ENCODE measurements at regions not wholly inside any gene's neighbourhood (a gene's known extent, or its start where the extent isn't known, plus 50 kb on each side); places are given as distances from the start of the nearest gene placed in this dataset.

- DNase-seq (ENCODE audit: low spot score): no peak
Measured at GRCh38 chr1:14189381-14189780, 409.1 kb upstream of the KAZN start.

- peak; percentile 53 for DNase-seq (ENCODE audit: low spot score)
Measured at GRCh38 chr1:14190508-14190907, 408.0 kb upstream of the KAZN start.

GRCh38 chr1:14194511-14194910 lies 404.0 kb upstream of the KAZN start:
- no peak for DNase-seq (ENCODE audit: low spot score)

DNA sequence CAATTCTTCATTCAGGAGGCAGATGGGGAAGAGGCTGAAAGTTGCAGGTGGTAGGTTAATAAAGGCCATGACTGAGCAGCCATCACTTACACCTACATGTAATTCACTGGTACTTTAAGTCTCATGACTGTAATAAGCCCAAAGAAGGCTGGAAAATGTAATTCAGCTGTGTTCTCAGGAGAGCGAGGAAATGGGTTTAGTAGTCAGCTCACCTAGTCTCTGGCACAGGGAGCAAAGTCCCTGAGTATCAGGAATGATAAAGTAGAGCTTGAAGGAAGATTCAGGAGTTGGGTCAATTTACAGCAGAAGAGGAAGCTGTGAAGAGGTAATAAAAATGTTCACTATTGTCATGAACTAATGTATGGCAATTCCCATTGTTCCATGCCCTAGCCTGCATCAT lies 393.4 kb upstream of the KAZN start:
- no peak for DNase-seq (ENCODE audit: low spot score)

- no peak for DNase-seq (ENCODE audit: low spot score)
Measured at GRCh38 chr1:14215151-14215550, 383.3 kb upstream of the KAZN start.

GRCh38 chr1:14217384-14217783 lies 381.1 kb upstream of the KAZN start:
- no peak for DNase-seq (ENCODE audit: low spot score)

DNA sequence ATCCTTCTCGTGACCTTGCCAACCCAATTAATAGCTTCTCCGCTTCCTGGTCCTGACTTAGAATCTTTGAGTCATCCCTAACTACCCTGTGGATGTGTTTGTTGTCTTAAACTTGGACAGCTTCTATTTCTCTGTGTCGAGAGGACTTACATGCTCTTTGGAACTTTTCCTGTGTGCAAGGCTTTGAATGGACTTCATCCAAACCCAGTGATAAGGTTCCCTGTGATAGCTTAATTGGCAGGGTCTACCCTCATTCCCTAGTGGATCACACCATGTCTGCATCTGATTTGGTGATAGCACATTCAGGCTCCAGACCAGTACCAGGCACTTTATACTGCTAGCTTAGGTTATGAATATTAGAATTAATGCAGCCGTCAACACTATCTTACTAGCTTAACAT lies 378.2 kb upstream of the KAZN start:
- no peak for DNase-seq (ENCODE audit: low spot score)

- no peak for DNase-seq (ENCODE audit: low spot score)
Measured at GRCh38 chr1:14220811-14221210, 377.7 kb upstream of the KAZN start.

- no peak for DNase-seq (ENCODE audit: low spot score)
Measured at GRCh38 chr1:14222086-14222485, 376.4 kb upstream of the KAZN start.

GRCh38 chr1:14228677-14229076 lies 369.8 kb upstream of the KAZN start:
- no peak for DNase-seq (ENCODE audit: low spot score)

DNA sequence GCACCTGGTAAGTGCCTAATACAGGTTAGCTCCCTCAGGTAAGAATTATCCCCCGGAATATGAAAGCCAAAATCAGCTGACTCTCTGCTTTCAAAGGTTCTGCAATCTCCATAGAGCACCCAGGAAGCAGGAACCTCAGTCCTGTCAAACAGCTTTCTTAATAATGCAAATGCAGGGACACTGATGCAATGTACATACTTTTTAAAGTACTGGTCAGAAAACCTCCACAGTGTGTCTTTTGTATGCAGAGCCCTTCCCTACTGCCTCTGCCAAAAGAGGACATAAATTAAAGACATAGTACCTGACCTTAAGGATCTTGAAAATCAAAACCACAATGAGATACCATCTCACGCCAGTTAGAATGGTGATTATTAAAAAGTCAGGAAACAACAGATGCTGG lies 365.0 kb upstream of the KAZN start:
- DNase-seq (ENCODE audit: low spot score): no peak

- DNase-seq (ENCODE audit: low spot score): no peak
Measured at GRCh38 chr1:14236097-14236496, 362.4 kb upstream of the KAZN start.

- DNase-seq (ENCODE audit: low spot score): peak; percentile 56
Measured at GRCh38 chr1:14238472-14239307, 359.8 kb upstream of the KAZN start.

GRCh38 chr1:14240265-14240664 lies 358.2 kb upstream of the KAZN start:
- no peak for DNase-seq (ENCODE audit: low spot score)

- DNase-seq (ENCODE audit: low spot score): no peak
Measured at GRCh38 chr1:14242123-14242522, 356.4 kb upstream of the KAZN start.

- DNase-seq (ENCODE audit: low spot score): no peak
Measured at GRCh38 chr1:14242870-14243269, 355.6 kb upstream of the KAZN start.

GRCh38 chr1:14245954-14246353 lies 352.5 kb upstream of the KAZN start:
- no peak for DNase-seq (ENCODE audit: low spot score)

DNA sequence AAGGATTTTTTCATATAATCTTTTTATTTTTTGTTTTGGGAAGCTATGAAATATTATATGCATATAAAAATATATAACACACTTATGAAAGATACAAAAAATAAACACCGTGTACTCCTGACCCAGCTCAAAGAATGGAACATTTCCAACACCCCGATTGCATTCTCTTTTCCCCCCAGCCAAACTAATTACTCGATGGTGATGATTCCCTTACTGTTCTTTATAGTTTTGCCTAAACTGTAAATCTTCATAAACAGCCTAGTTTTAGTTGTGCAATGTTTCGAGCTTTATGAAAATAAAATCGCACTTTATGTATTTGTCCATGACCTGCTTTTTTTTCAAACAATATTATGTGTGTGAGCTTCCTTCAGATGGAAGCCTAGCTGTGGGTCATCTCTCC lies 352.0 kb upstream of the KAZN start:
- DNase-seq (ENCODE audit: low spot score): no peak

GRCh38 chr1:14247666-14248065 lies 350.8 kb upstream of the KAZN start:
- DNase-seq (ENCODE audit: low spot score): no peak

DNA sequence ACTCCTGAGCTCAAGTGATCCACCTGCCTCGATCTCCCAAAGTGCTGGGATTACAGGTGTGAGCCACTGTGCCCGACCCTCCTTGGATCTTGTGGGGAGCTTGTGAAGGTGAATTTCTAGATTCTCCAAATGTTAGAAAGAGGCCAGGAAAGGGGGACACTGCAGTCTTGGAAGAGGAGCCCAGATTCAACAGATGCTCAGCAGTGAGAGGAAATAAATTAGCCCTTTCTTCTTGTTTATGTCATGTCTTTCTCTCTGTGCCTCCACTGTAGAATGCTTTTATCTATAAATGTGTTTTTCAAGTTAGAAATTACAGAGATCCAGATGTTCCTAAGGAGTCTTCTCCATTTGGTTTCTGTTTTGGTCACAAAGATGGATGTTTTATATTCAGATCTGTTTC lies 346.6 kb upstream of the KAZN start:
- no peak for DNase-seq (ENCODE audit: low spot score)

DNA sequence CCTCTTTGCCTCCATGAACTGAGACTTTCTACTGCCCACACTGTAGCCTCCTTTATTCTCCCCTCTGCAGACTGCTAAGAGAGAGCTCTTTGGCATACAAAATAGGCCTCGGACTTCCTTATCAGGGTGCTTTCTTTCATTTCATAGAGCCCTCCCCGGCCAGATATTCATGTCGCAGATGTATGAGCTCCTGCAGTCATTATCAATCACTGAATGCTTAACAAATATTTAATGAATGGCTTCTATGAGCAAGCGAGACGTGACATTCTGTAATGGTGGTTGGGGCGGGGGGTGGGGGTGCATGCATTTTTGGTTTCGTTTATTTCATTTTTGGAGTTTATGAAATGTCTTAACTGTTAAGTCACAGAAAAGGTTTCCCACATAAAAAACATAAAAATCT lies 344.8 kb upstream of the KAZN start:
- no peak for DNase-seq (ENCODE audit: low spot score)

DNA sequence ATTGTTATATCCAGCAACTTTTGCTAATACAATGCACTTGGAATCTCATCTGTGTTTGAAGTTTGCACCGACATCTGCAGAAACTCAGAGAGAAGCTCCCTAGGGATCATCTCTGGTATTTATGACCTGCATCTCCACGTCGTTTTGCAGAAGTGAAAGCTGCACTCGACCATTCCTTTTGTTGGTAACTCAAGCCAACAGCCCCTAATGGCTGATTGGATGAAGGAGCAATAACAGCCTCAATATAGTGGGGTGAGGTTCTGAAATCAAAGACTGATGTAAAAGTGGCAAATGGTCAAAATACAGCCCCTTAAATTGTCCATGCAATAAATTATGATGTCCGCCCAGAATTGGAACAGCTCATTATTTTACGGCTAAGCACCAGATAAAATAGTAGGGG lies 344.2 kb upstream of the KAZN start:
- no peak for DNase-seq (ENCODE audit: low spot score)

DNA sequence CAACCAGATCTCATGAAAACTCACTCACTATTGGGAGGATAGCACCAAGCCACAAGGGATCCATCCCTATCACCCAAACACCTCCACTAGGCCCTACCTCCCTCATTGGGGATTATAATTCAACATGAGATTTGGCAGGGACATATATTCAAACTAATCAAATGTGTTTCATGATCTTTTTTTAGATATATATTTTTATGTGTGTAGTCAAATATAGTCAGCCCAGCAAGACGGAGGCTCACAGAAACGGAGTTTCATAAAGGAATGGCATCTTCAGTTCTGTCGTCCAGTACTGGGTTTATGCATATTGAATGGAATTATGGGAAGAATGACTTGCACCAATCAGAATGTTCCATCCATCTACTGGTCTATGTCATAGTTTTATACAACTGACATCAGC lies 343.3 kb upstream of the KAZN start:
- DNase-seq (ENCODE audit: low spot score): no peak

DNA sequence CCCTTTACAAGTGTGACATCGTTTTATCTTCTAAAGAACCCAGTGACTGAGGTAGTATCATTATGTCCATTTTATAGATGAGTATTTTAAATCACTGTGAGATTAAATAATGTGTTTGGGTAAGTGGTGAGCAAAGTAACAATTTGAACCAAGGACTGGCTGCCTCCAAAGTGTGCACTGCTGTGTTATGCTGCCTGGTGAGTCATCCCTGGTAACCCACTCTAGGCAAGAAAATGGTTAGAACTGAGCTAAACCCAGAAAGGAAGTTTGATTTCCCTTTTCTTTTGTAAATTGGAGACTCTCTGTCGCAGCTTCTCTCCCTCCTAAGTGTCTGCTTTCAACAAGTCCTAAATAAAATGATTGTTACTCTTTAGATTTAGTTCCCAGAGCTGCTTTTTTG lies 342.8 kb upstream of the KAZN start:
- DNase-seq (ENCODE audit: low spot score): no peak

Measured in ureter (tissue), 1 donor.